Thyroid gland (tissue), 4 donors: ENCODE measurements at regions not wholly inside any gene's neighbourhood (a gene's known extent, or its start where the extent isn't known, plus 50 kb on each side); places are given as distances from the start of the nearest gene placed in this dataset.

Experiments
- DNase-seq, 2 donors: peaks; one replicate each; pipeline ENCODE4 v3.0.0-alpha.2; 2019
- H3K27ac ChIP-seq, 3 donors: fragments of 200-600 bp; sonication (generic); 1 replicate in 2 of 3; 2 replicates in 1 of 3; pipeline ENCODE4 v1.5.1; 2016 to 2019; ENCODE audit warnings: mild to moderate bottlenecking in 1 of 3, moderate library complexity in 1 of 3
- H3K27me3 ChIP-seq: fragments of 200-600 bp; sonication (generic); one replicate; pipeline ENCODE4 v1.5.1; 2019
- H3K36me3 ChIP-seq, 2 donors: fragments of 200-600 bp; sonication (generic); one replicate each; pipeline ENCODE4 v1.5.1; 2016 to 2019
- H3K4me1 ChIP-seq, 2 donors: fragments of 200-600 bp; sonication (generic); one replicate each; pipeline ENCODE4 v1.5.1; 2017 to 2019
- H3K4me3 ChIP-seq, 3 donors: fragments of 200-600 bp; sonication (generic); replicated peaks in 1 of 3; 1 replicate in 2 of 3; 2 replicates in 1 of 3; pipeline ENCODE4 v1.5.1; 2016; ENCODE audit warnings: mild to moderate bottlenecking in 1 of 3
- H3K9me3 ChIP-seq: fragments of 200-600 bp; sonication (generic); one replicate; pipeline ENCODE4 v1.5.1; 2017
- CTCF ChIP-seq, 6 experiments: fragments of 200-600 bp in 3 of 6; fragments of 450-650 bp in 3 of 6; sonication (generic) in 3 of 6; IDR thresholded peaks; one replicate each; pipeline ENCODE4 v1.5.1; 2016 to 2019; ENCODE audit warnings: antibody characterized with exemption in 6 of 6, mild to moderate bottlenecking in 2 of 6, inconsistent platforms in 1 of 6, moderate library complexity in 1 of 6
- POLR2A ChIP-seq, 2 donors: fragments of 450-650 bp; IDR thresholded peaks; one replicate each; pipeline ENCODE4 v1.6.1; 2017; ENCODE audit warnings: antibody characterized with exemption in 2 of 2, mild to moderate bottlenecking in 2 of 2, moderate library complexity in 1 of 2
- WGBS, 2 donors: methylation state at CpG; one replicate each; pipeline ENCODE4 v1.1.5; 2017; 5-methylcytosine and 5-hydroxymethylcytosine counted together
- intact Hi-C: fragments of 100-400 bp; cut with DNase I; formaldehyde crosslinking; loops from one replicate; pipeline ENCODE4 v1.15.1; 2023

GRCh38 chr11:116650052-116650451 lies 122.7 kb downstream of the BUD13 start:
- H3K9me3 ChIP-seq, result no peaks in the 10 kb centered on the region
- DNase-seq, result no peak
- no peaks in the 10 kb centered on the region for H3K36me3 ChIP-seq
- TF ChIP-seq CTCF (IDR thresholded peaks at IDR 0.05), result no peak
- TF ChIP-seq POLR2A (IDR thresholded peaks at IDR 0.05), result no peak
- no peaks in the 10 kb centered on the region for H3K27me3 ChIP-seq
- H3K27ac ChIP-seq, result no peak overlapping the region
- H3K4me3 ChIP-seq, result no peak overlapping the region
- no peaks in the 10 kb centered on the region for H3K4me1 ChIP-seq
- intact Hi-C loops, result no loop called here
- WGBS, 2 donors, result 54 to 95% methylated on average over 2 of the region's 2 CpGs

- no peak for TF ChIP-seq POLR2A (IDR thresholded peaks at IDR 0.05)
- no peak for TF ChIP-seq CTCF (IDR thresholded peaks at IDR 0.05)
- no peak overlapping the region for H3K27ac ChIP-seq
- no peaks in the 10 kb centered on the region for H3K9me3 ChIP-seq
- intact Hi-C loops, result loop anchor here (10.0 kb wide), 1 partner anchor 194 kb away; no protein-coding TSS in a partner anchor
- no peaks in the 10 kb centered on the region for H3K4me1 ChIP-seq
- H3K36me3 ChIP-seq, result no peaks in the 10 kb centered on the region
- DNase-seq, result no peak
- 91 to 93% methylated on average over 4 of the region's 4 CpGs for WGBS, 2 donors
- H3K4me3 ChIP-seq, result no peak overlapping the region
- H3K27me3 ChIP-seq, result no peaks in the 10 kb centered on the region
Measured at GRCh38 chr11:116649268-116649667, 123.5 kb downstream of the BUD13 start.

GRCh38 chr11:116648247-116649174 lies 124.3 kb downstream of the BUD13 start:
- no peak for TF ChIP-seq CTCF (IDR thresholded peaks at IDR 0.05)
- no peak for TF ChIP-seq POLR2A (IDR thresholded peaks at IDR 0.05)
- Histone ChIP-seq H3K27me3 (no peaks in the 10 kb centered on the region), H3K9me3 (no peaks in the 10 kb centered on the region), H3K4me3 (no peak overlapping the region), H3K36me3 (no peaks in the 10 kb centered on the region), H3K27ac (no peak overlapping the region), H3K4me1 (no peaks in the 10 kb centered on the region)
- 71 to 83% methylated on average over 2 of the region's 2 CpGs for WGBS, 2 donors
- DNase-seq, result no peak
- intact Hi-C loops, result loop anchor here (10.0 kb wide), 1 partner anchor 194 kb away; no protein-coding TSS in a partner anchor

GRCh38 chr11:116647305-116648080 lies 125.3 kb downstream of the BUD13 start:
- TF ChIP-seq CTCF (IDR thresholded peaks at IDR 0.05) (no peak), POLR2A (IDR thresholded peaks at IDR 0.05) (no peak)

More at GRCh38 chr11:116647305-116648080, 125.3 kb downstream of the BUD13 start:
- no peak overlapping the region for H3K27ac ChIP-seq
- intact Hi-C loops, result loop anchor here (10.0 kb wide), 1 partner anchor 193 kb away; no protein-coding TSS in a partner anchor
- no peaks in the 10 kb centered on the region for H3K9me3 ChIP-seq
- WGBS, 2 donors, result 88% methylated on average over 7 of the region's 7 CpGs
- DNase-seq, result no peak
- no peaks in the 10 kb centered on the region for H3K27me3 ChIP-seq
- H3K36me3 ChIP-seq, result no peaks in the 10 kb centered on the region
- H3K4me1 ChIP-seq, result no peaks in the 10 kb centered on the region
- no peak overlapping the region for H3K4me3 ChIP-seq
